ENCODE measurements at regions not wholly inside any gene's neighbourhood (a gene's known extent, or its start where the extent isn't known, plus 50 kb on each side); places are given as distances from the start of the nearest gene placed in this dataset.

DNA sequence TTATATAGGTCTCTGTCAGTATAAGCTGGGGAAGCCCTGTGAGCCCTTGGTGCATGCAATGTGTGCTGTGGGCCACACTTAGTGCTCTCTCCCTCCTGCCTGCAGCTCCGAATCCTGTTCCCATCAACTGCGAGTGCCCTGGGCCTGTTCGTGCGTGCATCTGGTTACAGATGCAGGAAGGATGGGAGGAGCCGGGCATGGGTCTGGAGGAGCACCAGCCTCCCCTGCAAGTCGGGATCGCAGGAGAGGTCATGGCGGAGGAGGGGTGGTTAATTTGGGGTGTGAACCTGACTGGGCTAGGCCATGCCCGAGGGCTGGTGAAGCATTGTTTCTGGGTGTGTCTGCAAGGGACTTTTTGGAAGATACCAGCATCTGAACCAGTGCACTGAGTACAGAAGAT lies 274.6 kb upstream of the IRX4 start:
- no peak for TF ChIP-seq CTCF (IDR thresholded peaks at IDR 0.05; ENCODE audit: extremely low read depth in 1 of 2, insufficient read depth in 1 of 2, low read depth in 1 of 2, low read length in 2 of 2)
- no peak for TF ChIP-seq POLR2AphosphoS5 (IDR thresholded peaks at IDR 0.05; ENCODE audit: insufficient read depth, low read depth, low read length)
- TF ChIP-seq JUN (IDR thresholded peaks at IDR 0.05; ENCODE audit: borderline replicate concordance, insufficient read depth, insufficient read length, low read depth), result no peak
- TF ChIP-seq EZH2 (IDR thresholded peaks at IDR 0.05; ENCODE audit: borderline replicate concordance, low read depth, low read length, severe bottlenecking), result no peak
- no peak for TF ChIP-seq MAX (IDR thresholded peaks at IDR 0.05; ENCODE audit: insufficient read depth, insufficient read length)
- no peak for TF ChIP-seq POLR2A (IDR thresholded peaks at IDR 0.05; ENCODE audit: low read depth, low read length)
- no peak for TF ChIP-seq GATA2 (IDR thresholded peaks at IDR 0.05; ENCODE audit: insufficient read depth, insufficient read length, low read depth, low read length)
- no peak for TF ChIP-seq MYC (IDR thresholded peaks at IDR 0.05; ENCODE audit: low read depth, low read length)
- no peak for TF ChIP-seq FOS (IDR thresholded peaks at IDR 0.05; ENCODE audit: borderline replicate concordance, insufficient read depth, low read length)

Measured in endothelial cell of umbilical vein (primary cell).